ENCODE measurements at regions not wholly inside any gene's neighbourhood (a gene's known extent, or its start where the extent isn't known, plus 50 kb on each side); places are given as distances from the start of the nearest gene placed in this dataset.

GRCh38 chr5:109982966-109983534 lies 293.3 kb downstream of the MAN2A1 start:
- TF ChIP-seq CTCF (conservative IDR thresholded peaks at IDR 0.05; ENCODE audit: low read depth, low read length): no peak
- no peak for TF ChIP-seq POLR2A (IDR thresholded peaks at IDR 0.05; ENCODE audit: low read depth, low read length)
- TF ChIP-seq RCOR1 (IDR thresholded peaks at IDR 0.05; ENCODE audit: insufficient replicate concordance, low read length): no peak

Measured in IMR-90 (cell line).